ENCODE measurements at regions not wholly inside any gene's neighbourhood (a gene's known extent, or its start where the extent isn't known, plus 50 kb on each side); places are given as distances from the start of the nearest gene placed in this dataset.
"Not testable (repeated sequence)": the region's sequence is repeated elsewhere in the genome, so short reads cannot be mapped to it uniquely, and the experiment has no call there.

DNA sequence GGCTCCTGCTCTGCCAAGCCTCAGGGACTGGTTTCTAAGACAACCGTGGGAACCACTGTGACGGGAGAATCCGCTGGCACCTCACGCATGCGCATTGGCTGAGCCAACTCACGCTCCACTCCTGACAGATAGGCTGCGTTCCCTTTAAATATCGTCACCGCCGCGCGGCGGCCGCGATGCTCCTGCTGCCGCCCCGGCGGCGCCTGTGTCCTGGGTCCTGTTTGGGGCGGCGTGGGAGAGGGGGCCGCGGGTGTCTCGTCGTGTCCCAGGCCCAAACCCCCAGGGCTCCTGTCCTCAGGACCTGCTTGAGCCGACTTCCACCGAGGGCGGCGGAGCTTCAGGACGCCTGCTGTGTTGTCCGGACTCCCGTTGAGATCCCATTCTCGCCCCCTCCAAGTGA, 684.8 kb upstream of the TPTE start:
- not testable (repeated sequence) for DNase-seq (ENCODE audit: low spot score)

DNA sequence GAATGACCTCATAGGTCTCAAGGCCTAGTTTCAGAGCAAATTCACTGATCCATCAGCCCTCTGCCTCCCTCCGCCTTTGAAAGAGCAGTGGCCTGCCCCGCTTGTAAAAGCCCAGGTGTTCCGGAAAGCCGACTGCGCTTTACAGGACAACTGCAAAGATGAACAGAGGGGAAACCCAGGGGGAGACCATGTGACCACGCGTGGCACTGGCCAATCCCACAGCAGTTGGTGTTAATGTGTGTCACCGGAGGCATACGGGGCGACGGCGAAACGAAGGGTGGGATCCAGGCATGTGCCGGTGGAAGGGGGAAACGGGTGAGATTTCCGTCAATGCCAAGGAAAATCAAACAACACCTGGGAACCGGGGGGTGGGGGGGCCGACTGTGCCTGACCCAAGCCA, 684.4 kb upstream of the TPTE start:
- not testable (repeated sequence) for DNase-seq (ENCODE audit: low spot score)

DNA sequence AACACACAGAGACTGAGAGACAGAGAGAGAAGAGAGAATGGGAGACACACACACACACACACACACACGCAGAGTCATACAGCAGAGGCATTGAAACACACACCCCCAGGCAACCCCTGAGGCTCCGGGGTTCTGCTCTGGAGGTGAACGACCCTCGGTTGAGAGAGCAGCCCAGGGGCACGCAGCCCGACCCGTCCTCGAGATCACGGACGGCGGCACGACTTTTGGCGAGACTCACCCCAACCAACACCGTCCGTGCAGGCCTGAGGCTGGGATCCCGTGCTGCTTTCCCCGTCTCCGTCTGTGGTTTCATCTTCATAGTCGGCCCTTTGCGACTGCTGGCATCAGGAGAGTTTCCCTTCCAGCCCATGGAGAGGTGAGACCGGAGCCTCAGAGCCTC, 683.9 kb upstream of the TPTE start:
- not testable (repeated sequence) for DNase-seq (ENCODE audit: low spot score)

DNA sequence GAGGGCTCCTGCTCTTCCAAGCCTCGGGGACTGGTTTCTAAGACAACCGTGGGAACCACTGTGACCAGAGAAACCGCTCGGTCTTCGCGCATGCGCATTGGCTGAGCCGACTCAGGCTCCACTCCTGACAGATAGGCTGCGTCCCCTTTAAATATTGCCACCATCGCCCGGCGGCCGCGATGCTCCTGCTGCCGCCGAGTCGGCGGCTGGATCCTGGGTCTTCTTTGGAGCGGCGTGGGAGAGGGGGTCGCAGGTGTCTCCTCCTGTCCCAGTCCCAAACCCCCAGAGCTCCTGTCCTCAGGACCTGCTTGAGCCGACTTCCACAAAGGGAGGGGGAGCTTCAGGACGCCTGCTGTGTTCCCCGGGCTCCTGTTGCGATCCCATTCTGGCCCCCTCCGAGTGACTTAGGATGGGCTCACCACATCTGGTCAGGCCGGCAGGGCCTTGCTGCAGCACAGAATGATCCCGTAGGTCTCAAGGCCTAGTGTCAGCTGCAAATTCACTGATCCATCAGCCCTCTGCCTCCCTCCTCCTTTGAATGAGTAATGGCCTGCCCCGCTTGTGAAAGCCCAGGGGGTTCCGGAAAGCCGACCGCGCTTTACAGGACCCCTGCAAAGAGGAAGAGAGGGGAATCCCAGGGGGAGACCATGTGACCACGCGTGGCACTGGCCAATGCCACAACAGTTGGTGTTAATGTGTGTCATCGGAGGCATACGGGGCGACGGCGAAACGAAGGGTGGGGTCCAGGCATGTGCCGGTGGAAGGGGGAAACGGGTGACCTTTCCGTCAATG, 683.2 kb upstream of the TPTE start:
- no peak for DNase-seq (ENCODE audit: low spot score)

DNA sequence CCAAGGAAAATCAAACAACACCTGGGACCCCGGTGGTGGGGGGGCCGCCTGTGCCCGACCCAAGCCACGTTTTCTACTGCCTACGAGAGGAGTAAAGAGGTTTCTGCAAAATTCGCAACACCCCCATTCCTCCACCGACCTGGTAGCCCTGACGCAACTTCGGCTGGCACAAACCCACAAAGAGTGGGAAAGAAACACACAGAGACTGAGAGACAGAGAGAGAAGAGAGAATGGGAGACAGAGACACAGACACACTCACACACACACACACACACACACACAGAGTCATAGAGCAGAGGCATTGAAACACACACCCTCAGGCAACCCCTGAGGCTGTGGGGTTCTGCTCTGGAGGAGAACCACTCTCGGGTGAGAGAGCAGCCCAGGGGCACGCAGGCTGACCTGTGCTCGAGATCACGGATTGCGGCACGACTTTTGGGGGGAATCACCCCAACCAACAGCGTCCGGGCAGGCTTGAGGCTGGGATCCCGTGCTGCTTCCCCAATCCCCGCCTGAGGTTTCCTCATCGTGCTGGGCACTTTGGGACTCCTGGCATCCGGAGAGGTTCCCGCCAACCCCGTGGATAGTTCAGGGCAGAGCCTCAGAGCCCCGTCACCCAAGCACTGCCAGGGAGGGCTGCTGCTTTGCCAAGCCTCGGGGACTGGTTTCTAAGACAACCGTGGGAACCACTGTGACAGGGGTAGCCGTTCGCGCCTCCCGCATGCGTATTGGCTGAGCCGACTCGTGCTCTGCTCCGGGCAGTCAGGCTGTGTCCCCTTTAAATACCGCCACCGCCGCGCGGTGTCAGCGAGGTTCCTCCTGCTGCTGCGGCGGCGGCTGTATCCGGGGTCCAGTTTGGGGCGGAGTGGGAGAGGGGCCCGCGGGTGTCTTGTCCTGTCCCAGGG, 682.4 kb upstream of the TPTE start:
- DNase-seq (ENCODE audit: low spot score), result peak; percentile 7

DNA sequence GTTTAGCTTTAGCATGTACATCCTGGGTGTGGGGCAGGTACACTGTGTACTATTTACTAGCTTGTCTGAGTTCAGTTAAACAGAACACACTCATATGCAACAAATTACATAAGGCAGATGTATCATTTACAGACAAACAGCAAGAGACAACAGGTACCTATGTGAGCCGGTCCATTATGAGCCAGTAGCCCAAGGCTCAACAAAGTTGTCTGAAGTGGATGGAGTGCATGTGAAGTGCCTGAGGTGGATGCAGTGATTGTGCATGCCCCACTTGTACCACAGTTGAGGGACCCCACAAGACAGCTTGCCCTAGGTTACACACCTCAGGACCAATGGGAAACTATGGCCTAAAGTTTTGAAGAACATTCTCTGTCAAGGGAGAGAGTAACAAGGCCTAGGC, 677.3 kb upstream of the TPTE start:
- not testable (repeated sequence) for DNase-seq (ENCODE audit: low spot score)

DNA sequence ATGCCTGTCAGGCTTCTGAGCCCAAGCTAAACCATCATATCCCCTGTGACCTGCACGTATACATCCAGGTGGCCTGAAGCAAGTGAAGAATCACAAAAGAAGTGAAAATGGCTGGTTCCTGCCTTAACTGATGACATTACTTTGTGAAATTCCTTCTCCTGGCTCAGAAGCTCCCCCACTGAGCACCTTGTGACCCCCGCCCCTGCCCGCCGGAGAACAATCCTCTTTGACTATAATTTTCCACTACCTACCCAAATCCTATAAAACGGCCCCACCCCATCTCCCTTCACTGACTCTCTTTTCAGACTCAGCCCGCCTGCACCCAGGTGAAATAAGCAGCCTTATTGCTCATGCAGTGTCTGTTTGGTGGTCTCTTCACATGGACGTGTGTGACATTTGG, 673.9 kb upstream of the TPTE start:
- DNase-seq (ENCODE audit: low spot score), result not testable (repeated sequence)

DNA sequence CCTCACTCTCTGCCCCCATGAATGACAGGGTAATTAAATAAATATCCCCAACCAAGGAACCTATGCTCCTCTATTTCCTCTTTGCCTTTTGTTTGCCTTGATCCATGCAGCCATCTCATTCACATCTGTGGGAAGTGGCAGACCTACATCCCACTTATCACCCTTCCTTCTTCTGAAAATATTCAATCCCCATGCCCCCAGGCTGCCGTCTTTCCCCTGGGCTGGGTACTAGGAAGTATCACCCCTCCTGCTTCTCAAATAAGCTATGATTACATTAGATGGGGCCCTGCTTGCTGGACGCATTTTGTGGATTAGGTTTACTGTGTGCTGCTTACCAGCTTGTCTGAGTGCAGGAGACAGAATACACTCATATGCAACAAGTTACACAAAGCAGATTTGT, 670.2 kb upstream of the TPTE start:
- DNase-seq (ENCODE audit: low spot score), result not testable (repeated sequence)

DNA sequence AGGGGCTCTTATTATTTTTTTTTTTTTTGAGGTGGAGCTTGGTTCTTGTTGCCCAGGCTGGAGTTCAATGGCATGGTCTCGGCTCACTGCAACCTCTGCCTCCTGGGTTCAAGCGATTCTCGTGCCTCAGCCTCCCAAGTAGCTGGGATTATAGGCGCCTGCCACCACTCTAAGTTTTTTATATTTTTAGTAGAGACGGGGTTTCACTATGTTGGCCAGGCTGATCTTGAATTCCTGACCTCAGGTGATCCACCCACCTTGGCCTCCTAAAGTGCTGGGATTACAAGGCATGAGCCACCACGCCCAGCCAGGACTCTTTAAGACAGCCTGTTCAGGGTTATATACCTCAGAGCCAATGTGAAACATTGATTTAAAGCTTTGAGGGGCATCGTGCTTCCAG, 669.7 kb upstream of the TPTE start:
- DNase-seq (ENCODE audit: low spot score), result not testable (repeated sequence)

DNA sequence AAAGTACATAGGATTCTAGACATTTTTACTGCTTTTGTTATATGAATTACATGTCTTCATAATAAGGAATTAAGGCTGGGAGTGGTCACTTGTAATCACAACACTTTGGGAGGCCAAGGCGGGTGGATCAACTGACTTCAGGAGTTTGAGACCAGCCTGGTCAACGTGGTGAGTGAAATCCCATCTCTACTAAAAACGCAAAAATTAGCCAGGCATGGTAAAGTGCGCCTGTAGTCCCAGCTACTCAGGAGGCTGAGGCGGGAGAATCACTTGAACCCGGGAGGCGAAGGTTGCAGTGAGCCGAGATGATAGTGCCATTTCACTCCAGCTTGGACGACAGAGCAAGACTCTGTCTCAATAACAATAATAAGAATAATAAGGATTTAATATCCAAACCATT, 663.8 kb upstream of the TPTE start:
- not testable (repeated sequence) for DNase-seq (ENCODE audit: low spot score)

DNA sequence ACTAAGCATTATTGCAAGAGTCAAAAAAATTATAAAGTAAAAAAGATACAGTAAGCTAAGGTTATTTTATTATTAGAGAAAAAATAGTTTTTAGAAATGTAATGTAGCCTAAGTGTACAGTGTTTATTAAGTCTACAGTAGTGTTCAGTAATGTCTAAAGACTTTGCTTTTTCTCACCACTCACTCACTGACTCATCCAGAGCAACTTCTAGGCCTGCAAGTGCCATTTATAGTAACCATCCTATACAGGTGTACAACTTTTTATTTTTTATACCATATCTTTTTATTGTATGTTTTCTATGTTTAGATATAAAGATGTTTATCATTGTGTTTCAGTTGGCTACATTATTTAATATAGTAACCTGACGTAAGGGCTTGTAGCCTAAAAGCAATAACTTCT, 661.5 kb upstream of the TPTE start:
- DNase-seq (ENCODE audit: low spot score), result not testable (repeated sequence)

DNA sequence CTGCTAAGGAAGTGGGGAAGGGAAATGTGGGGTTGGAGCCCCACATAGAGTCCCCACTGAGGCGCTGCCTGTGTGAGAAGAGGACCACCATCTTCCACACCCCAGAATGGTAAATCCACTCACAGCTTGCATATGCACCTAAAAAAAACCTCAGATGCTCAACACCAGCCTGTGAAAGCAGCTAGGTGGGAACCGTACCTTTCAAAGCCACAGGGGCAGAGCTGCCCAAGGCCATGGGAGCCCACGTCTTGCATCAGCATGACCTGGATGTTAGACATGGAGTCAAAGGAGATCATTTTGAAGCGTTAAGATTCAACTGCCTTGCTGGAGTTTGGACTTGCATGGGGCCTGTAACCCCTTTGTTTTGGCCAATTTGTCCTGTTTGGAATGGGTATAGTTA, 658.9 kb upstream of the TPTE start:
- DNase-seq (ENCODE audit: low spot score), result not testable (repeated sequence)

DNA sequence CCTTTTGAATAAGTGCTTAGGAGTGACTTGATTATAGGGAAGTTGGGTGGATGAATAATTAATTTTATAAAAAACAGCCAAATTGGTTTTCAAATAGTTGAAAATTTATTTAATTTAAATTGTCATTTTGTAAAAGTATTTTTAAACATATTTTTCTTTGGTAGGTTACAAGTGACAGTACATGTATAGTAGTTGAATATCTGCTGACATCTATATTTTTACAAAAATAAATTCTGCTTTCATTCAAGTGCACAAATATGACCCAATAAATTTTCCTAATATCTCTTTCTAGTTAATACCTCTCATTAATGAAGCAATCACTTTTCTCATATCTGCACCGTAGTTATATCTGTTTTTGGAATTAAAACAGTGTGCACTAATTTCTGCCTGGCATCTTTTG, 653.6 kb upstream of the TPTE start:
- DNase-seq (ENCODE audit: low spot score), result not testable (repeated sequence)

DNA sequence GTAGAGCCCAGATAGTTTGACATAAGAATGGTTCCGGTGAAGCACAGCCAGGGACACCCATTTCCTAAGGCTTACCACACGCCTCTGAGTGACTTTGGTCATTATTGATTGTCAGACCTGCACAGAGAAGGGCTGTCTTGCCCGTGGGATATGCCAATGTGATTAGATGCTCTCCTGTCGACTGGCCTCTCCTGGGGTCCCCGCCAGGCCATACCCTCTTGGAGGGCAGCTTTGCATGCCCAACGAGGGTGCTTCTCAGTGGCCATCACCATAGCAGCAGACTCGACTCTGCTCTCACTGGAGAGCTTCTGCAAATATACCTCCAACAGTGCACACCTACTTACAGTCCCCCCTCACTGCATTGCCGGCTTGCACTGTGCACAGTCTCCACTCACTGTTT, 648.3 kb upstream of the TPTE start:
- not testable (repeated sequence) for DNase-seq (ENCODE audit: low spot score)

DNA sequence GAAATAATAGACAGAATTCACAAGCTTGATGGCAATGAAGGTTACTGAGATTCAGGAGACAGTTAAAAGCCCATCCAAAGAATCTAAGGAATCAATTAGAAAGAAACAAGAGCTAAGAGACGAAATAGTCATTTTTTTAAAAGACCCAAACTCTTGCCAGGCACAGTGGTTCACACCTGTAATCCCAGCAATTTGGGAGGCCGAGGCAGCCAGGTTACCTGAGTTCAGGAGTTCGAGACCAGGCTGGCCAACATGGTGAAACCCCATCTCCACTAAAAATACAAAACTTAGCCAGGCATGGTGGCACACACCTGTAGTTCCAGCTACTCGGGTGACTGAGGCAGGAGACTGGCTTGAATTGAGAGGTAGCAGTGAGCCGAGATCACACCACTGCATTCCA, 647.2 kb upstream of the TPTE start:
- DNase-seq (ENCODE audit: low spot score), result not testable (repeated sequence)

DNA sequence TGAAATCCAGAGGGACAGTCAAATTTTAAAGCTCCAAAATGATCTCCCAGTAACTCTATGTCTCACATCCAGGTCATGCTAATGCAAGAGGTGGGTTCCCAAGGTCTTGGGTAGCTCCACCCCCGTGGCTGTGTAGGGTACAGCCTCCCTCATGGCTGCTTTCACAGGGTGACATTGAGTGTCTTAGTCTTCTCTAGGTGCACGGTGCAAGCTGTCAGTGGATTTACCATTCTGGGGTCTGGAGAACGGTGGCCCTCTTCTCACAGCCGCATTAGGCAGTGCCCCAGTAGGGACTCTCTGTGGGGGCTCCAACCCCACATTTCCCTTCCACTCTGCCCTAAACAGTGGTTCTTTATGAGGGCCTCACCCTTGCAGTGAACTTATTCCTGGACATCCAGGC, 640.0 kb upstream of the TPTE start:
- DNase-seq (ENCODE audit: low spot score), result not testable (repeated sequence)

DNA sequence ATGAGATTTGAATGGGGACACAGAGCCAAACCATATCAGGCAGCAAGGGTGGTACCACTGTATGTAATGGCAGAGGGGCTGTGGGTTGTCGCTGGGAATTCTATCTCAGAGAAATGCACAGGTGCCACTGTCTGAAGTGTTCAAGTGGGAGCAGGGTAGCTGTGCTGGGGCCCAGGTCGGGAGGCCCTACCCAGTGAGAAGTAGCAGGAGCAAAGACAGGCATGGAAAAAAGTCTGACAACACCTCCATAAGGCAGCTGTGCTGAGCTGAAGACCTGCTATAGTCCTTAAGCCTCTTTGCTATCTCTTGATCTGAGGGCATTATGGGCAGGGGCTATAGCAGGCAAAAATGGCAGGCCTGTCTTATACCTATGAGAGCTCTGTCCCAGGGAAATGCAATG, 638.3 kb upstream of the TPTE start:
- not testable (repeated sequence) for DNase-seq (ENCODE audit: low spot score)

DNA sequence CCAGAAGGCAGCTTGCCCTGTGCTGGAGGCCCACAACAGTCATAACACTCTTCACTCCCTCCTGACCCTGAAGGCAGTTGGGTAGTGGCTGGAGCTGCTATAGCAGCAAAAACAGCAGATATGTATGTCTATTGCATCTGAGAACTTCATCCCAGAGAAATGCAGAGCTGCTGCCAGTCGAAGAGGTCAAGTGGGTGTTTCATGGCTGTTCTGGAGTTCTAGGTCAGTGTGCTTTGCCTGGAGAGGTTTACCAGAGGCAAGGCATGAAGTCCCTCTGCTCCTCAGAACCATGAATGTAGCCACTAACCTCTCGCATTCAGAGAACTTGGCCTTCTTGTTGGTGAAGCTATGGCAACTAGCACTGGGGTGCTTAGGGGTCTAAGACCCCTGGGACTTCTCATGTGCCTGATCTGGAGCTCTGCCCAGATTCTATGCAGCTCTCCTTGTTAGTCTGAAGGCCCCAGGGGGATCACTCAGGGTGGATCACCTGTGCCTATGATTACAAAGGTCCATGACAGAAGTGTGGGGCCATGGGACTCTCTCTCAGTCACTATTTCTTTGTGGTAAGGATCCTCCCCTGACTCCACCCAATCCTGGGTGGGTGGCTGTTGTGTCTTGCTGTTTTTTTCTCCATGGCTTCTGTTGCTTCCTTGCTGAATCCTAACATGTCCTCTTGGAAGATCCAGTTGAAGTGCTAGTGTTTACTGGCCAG, 637.7 kb upstream of the TPTE start:
- DNase-seq (ENCODE audit: low spot score), result not testable (repeated sequence)

DNA sequence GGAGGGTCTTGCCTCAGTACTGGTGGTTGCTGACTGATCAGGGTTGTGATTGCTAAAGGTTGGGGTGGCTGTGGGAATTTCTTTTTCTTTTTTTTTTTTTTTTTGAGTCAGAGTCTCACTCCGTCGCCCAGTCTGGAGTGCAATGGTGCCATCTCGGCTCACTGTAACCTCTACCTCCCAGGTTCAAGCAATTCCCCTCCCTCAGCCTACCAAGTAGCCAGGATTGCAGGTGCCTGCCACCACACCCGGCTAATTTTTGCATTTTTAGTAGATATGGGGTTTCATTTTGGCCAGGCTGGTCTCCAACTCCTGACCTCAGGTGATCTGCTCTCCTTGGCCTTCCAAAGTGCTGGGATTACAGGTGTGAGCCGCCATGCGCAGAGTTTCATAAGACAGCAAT, 632.9 kb upstream of the TPTE start:
- DNase-seq (ENCODE audit: low spot score), result not testable (repeated sequence)

DNA sequence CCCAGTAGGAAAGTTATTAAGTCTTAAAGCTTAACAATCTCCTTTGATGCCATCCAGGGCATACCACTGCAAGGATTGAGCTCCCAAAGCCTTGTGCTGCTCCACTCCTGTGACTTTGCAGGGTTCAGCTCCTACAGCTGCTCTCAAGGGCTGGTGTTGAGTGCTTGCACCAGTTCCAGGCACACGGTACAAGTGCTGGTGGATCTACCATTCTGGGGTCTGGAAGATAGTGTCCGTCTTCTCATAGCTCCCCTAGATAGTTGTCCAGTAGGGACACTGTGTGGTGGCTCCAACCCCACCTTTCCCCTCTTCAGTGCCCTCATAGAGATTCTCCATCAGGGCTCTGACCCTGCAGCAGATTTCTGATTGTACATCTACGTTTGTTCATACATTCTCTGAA, 617.8 kb upstream of the TPTE start:
- not testable (repeated sequence) for DNase-seq (ENCODE audit: low spot score)

DNA sequence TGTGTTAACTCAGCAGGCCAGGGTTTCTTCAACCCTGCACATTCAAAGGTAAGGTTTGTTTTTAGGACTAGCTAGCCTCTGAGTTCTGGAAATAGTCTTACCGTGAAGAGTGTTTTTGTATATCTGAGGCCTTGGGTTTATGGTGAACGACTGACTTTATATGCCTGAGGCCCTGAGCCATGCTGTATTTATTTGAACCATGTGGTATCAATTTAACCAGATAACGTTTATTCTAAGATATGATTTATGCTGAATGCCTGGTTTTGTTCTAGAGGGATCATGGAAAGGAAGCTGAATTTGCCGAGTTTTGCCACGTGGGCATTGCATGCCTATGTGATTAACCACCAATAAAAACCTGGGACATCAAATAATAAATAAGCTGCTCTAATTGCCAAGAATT, 607.2 kb upstream of the TPTE start:
- not testable (repeated sequence) for DNase-seq (ENCODE audit: low spot score)

DNA sequence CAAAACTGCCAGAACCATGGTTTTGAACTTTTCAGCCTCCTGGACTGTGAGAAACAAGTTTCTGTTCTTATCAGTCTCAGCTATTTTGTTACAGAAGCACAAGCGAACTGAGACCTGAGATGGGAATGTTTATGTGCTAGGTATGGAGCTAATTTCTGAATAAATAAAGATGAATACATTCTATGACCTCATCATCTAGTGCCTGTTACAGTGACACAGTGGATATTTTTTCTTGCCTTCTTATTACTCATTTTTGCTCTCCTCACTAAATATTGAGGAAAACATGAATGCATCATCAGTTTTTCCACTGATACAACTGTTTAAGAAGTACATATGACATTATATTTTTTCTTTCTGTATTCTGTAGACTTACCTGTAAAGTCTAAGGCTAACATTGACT, 601.9 kb upstream of the TPTE start:
- DNase-seq (ENCODE audit: low spot score), result not testable (repeated sequence)
